OCI-LY3 (cell line): ENCODE measurements at regions not wholly inside any gene's neighbourhood (a gene's known extent, or its start where the extent isn't known, plus 50 kb on each side); places are given as distances from the start of the nearest gene placed in this dataset.

Source experiments
- H2AFZ ChIP-seq: fragments of 200-600, 300-600 bp; shearing (Covaris generic); 2 replicates; pipeline ENCODE4 v1.6.0; 2014; ENCODE audit warnings: antibody characterized with exemption, low read depth, low read length
- H3K27ac ChIP-seq: fragments of 200-600, 300-600 bp; sonication (generic); 2 replicates; pipeline ENCODE4 v1.5.1; 2014; ENCODE audit warnings: mild to moderate bottlenecking, low read length, moderate library complexity, mixed read lengths
- H3K27me3 ChIP-seq: fragments of 200-600, 300-600 bp; sonication (generic); 2 replicates; pipeline ENCODE4 v1.6.1; 2014; ENCODE audit warnings: low read depth, low read length, mixed read lengths
- H3K36me3 ChIP-seq: fragments of 200-600, 300-600 bp; sonication (generic); replicated peaks from 2 replicates; pipeline ENCODE3; 2014; ENCODE audit warnings: low read depth, low read length, mixed read lengths
- H3K4me1 ChIP-seq: fragments of 300-600, 200-600 bp; sonication (generic); 2 replicates; pipeline ENCODE4 v1.6.1; 2014; ENCODE audit warnings: low read length, mixed read lengths
- H3K4me2 ChIP-seq: fragments of 200-600, 300-600 bp; sonication (generic); 2 replicates; pipeline ENCODE4 v1.6.1; 2014; ENCODE audit warnings: low read length, mixed read lengths
- H3K4me3 ChIP-seq: fragments of 300-600, 200-600 bp; sonication (generic); 2 replicates; pipeline ENCODE4 v1.5.1; 2014; ENCODE audit warnings: antibody characterized with exemption, mild to moderate bottlenecking, low read length, moderate library complexity
- H3K79me2 ChIP-seq: fragments of 300-600, 200-600 bp; shearing (Covaris generic); 2 replicates; pipeline ENCODE4 v1.6.1; 2014; ENCODE audit warnings: mild to moderate bottlenecking, low read length, mixed read lengths
- H3K9ac ChIP-seq: fragments of 300-600, 200-600 bp; shearing (Covaris generic); 2 replicates; pipeline ENCODE4 v1.6.0; 2014; ENCODE audit warnings: mild to moderate bottlenecking, low read length, moderate library complexity
- H3K9me3 ChIP-seq: fragments of 200-600, 300-600 bp; shearing (Covaris generic); 2 replicates; pipeline ENCODE4 v1.6.1; 2014; ENCODE audit warnings: low read length, mixed read lengths; ENCODE audit not compliant: insufficient read depth
- H4K20me1 ChIP-seq: fragments of 200-600, 300-600 bp; sonication (generic); 2 replicates; pipeline ENCODE4 v1.6.1; 2016; ENCODE audit warnings: low read length, mixed read lengths; ENCODE audit not compliant: insufficient read depth
- EZH2phosphoT487 ChIP-seq: fragments of 200-600 bp; shearing (Covaris generic); IDR thresholded peaks from 2 replicates; pipeline ENCODE4 v1.6.1; 2018; ENCODE audit warnings: antibody characterized with exemption, mixed run types, low read depth
- TF ChIP-seq, protein P1 (sequence below): fragments of 200-600, 300-600 bp; sonication (generic); IDR thresholded peaks from 2 replicates; pipeline ENCODE4 v1.5.1; 2014; ENCODE audit warnings: antibody characterized with exemption, low read length, low read depth

DNA sequence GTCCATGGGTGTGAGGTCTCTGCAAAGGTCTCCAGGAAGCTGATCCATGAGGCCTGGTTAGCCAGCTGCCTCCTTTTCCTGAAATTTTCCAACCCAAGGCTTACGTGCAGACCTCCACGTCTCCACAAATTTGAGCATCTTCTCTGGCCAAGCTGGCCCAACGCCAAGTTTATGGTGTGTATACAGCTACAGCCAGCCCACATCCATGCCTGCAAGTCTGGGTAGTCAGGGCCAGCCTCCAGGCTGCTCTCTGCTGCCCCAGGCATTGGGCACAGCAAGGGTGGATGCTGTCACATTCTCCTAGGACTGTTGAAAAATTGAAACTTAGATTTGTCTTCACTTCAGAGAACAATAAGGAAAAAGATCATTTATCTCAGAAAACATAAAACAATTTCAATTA, 525.5 kb upstream of the CHAC2 start:
- Histone ChIP-seq H3K36me3 (no peaks in the 10 kb centered on the region), H3K9ac (no peak overlapping the region)

DNA sequence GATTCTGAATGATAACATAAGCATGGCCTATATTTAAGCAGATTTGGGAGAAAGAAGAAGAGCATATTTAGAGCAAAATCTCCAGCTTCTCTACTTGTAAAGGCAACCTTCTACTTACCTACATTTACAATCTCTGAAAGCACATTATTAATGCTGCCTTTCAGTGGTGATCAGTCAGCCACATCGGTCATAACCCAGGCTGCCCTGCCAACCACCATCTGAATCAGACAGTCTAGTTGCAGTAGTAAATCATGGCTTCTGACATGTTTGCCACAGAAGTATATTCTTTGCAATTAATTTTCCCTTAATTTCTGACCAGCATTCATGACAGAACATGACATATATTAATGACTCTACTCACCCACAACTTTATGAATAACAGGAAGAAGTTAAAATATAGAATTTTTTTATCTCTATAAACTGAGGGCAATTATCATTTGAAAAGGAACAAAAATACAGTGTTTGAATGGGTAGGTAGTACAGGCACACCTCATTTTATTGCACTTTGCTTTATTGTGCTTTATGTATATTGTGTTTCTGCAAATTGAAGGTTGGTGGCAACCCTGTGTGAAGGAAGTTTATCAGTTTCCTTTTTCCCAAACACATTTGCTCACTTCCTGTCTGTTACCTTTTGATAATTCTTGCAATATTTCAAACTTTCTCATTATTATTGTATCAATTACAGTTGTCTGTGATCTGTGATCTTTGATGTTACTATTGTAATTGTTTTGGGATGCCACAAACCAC, 531.6 kb upstream of the CHAC2 start:
- Histone ChIP-seq H3K4me1 (no peaks in the 10 kb centered on the region), H3K36me3 (no peaks in the 10 kb centered on the region), H3K9me3 (no peaks in the 10 kb centered on the region), H4K20me1 (no peaks in the 10 kb centered on the region), H3K27me3 (no peaks in the 10 kb centered on the region), H3K27ac (no peak overlapping the region), H3K79me2 (no peaks in the 10 kb centered on the region), H2AFZ (no peak overlapping the region), H3K4me3 (no peak overlapping the region), H3K9ac (no peak overlapping the region), H3K4me2 (no peak overlapping the region)
- no peak for TF ChIP-seq EZH2phosphoT487
- TF ChIP-seq, protein P1, sequence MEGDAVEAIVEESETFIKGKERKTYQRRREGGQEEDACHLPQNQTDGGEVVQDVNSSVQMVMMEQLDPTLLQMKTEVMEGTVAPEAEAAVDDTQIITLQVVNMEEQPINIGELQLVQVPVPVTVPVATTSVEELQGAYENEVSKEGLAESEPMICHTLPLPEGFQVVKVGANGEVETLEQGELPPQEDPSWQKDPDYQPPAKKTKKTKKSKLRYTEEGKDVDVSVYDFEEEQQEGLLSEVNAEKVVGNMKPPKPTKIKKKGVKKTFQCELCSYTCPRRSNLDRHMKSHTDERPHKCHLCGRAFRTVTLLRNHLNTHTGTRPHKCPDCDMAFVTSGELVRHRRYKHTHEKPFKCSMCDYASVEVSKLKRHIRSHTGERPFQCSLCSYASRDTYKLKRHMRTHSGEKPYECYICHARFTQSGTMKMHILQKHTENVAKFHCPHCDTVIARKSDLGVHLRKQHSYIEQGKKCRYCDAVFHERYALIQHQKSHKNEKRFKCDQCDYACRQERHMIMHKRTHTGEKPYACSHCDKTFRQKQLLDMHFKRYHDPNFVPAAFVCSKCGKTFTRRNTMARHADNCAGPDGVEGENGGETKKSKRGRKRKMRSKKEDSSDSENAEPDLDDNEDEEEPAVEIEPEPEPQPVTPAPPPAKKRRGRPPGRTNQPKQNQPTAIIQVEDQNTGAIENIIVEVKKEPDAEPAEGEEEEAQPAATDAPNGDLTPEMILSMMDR = no peak

More for the DNA sequence above, 525.5 kb upstream of the CHAC2 start:
- H3K27me3 ChIP-seq = no peaks in the 10 kb centered on the region
- H3K27ac ChIP-seq = no peak overlapping the region
- no peak overlapping the region for H2AFZ ChIP-seq
- no peaks in the 10 kb centered on the region for H3K9me3 ChIP-seq
- H4K20me1 ChIP-seq = no peaks in the 10 kb centered on the region
- TF ChIP-seq, protein P1 = no peak
- TF ChIP-seq EZH2phosphoT487 = no peak
- H3K4me3 ChIP-seq = no peak overlapping the region
- H3K4me1 ChIP-seq = 0 out of 2 replicates have a peak, but pooled peaks cover 5% of the 10 kb centered on the region
- no peak overlapping the region for H3K4me2 ChIP-seq
- no peaks in the 10 kb centered on the region for H3K79me2 ChIP-seq

DNA sequence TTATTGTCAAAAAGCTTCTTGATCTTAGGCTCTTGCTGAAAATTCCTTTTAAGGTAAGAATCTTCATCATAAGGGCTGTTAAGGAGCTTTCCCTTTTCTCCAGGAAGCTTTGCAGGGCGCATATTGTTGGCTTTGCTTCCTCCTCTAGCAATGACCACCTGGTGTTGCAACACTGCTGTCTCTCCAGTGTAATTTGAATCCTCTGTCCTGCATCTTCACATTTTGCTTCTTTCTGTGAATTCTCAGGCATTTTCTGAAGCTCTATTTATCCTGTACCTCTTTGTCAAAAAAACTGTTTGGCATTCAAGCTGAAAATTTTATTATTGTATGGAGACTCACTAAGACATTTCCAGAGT, 533.1 kb upstream of the CHAC2 start:
- Histone ChIP-seq H3K4me1 (no peaks in the 10 kb centered on the region), H3K79me2 (no peaks in the 10 kb centered on the region), H3K4me2 (no peak overlapping the region), H3K36me3 (no peaks in the 10 kb centered on the region), H3K9ac (no peak overlapping the region), H3K9me3 (no peaks in the 10 kb centered on the region), H3K27me3 (no peaks in the 10 kb centered on the region), H2AFZ (no peak overlapping the region), H3K4me3 (no peak overlapping the region), H4K20me1 (no peaks in the 10 kb centered on the region), H3K27ac (no peak overlapping the region)
- TF ChIP-seq, protein P1 = no peak
- no peak for TF ChIP-seq EZH2phosphoT487

DNA sequence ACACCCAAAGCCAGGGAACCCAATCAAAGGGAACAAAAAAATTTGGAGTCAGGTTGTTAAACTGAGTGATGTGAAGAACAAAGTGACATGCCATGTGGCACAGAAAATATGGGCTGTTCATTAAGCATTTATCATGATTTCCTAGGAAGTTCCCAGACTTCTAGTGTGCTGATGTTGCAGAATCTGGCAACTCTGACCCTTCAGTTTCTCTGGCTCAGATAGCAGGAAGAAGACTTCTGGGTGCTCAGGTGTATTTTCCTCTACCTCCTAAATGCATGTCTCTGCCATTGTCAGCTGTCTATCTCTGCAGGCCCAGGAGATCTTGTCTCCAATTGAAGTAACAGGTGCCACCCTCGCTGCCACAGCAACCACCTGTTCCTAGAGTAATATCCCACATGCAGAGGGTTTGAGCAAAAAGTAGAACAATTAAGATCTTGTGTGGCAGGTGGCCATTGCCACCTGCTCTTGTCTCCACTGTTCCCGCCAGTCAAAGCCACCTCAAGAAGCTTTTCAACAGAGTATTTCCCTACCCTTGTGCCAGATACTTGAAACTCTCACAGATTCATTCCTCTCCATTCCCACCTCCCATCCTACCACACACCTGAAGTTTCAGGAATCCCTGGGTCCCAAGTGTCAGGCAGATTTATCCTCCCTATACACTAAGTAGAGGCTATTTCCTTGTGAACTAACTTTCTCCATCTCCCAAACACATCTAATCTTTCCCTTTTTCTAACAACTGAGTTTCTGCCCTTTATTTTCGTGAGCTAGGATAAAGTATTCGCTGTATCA, 533.7 kb upstream of the CHAC2 start:
- TF ChIP-seq, protein P1 = no peak
- no peak for TF ChIP-seq EZH2phosphoT487
- no peak overlapping the region for H3K27ac ChIP-seq
- H3K4me2 ChIP-seq = no peak overlapping the region
- no peaks in the 10 kb centered on the region for H3K9me3 ChIP-seq
- no peaks in the 10 kb centered on the region for H3K27me3 ChIP-seq
- no peak overlapping the region for H3K9ac ChIP-seq
- no peak overlapping the region for H3K4me3 ChIP-seq
- H2AFZ ChIP-seq = no peak overlapping the region
- H4K20me1 ChIP-seq = no peaks in the 10 kb centered on the region
- H3K4me1 ChIP-seq = no peaks in the 10 kb centered on the region
- H3K36me3 ChIP-seq = no peaks in the 10 kb centered on the region
- no peaks in the 10 kb centered on the region for H3K79me2 ChIP-seq
